Posterior cingulate gyrus (tissue), 11 donors: ENCODE measurements at regions not wholly inside any gene's neighbourhood (a gene's known extent, or its start where the extent isn't known, plus 50 kb on each side); places are given as distances from the start of the nearest gene placed in this dataset.
A peak's percentile ranks its signal among the peaks of the same experiment; 100 is the strongest.
"Not testable (repeated sequence)": the region's sequence is repeated elsewhere in the genome, so short reads cannot be mapped to it uniquely, and the experiment has no call there.

ENCODE experiments used
- DNase-seq, 10 donors: peaks; one replicate each; pipeline versions ENCODE4 v3.0.0 to v3.0.0-alpha.2; 2020 to 2021; ENCODE audit warnings: mixed read lengths in 3 of 10
- intact Hi-C: fragments of 100-400 bp; cut with DNase I; formaldehyde crosslinking; loops from one replicate; pipeline ENCODE4 v1.15.1; 2023

DNA sequence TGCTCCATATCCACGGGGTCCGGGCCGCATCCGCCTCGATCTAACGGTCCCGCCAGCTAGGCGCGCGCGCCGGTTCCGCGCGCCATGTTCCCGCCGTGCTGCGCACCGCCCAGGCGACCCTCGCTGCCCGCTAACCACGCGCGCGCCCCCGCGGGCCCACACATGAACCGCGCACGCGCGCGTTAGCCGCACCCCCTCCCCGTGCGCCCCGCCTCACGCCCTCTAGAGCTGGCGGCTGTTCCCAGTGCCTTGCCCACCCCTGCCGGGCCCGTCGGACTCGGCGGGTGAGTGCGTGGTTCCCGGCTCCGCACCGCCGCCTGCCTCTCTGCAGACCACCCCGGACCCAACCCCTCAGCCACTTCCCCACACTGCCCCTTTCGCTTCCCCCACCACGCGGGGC lies 57.3 kb downstream of the TP53TG3F start:
- peak in 3 of 10 donors; percentile 1 to 50 (median 15) for DNase-seq

More for the DNA sequence above, 57.3 kb downstream of the TP53TG3F start:
- intact Hi-C loops = not testable (repeated sequence)
